Stimulated activated naive CD8-positive, alpha-beta T cell treated with anti-CD3 and anti-CD28 coated beads, Interleukin-15, amount 100 ng/mL, for 72 hours (primary cell): ENCODE measurements at regions not wholly inside any gene's neighbourhood (a gene's known extent, or its start where the extent isn't known, plus 50 kb on each side); places are given as distances from the start of the nearest gene placed in this dataset.

ENCODE experiments used
- ATAC-seq: fragments of 150-1000 bp; cut with Tn5 transposase; 2 replicates; pipeline ENCODE4 v1.10.0; 2021; ENCODE audit warnings: mild to moderate bottlenecking, moderate library complexity
- DNase-seq, 2 donors: peaks; one replicate each; pipeline ENCODE4 v3.0.0; 2021 to 2022
- H3K27ac Mint-ChIP-seq, 2 donors: one replicate each; pipeline ENCODE4 v1.8.0; 2022; ENCODE audit warnings: mild to moderate bottlenecking in 2 of 2, mixed read lengths in 2 of 2, moderate library complexity in 2 of 2
- H3K27me3 Mint-ChIP-seq: one replicate; pipeline ENCODE4 v1.8.0; 2022; ENCODE audit warnings: mixed read lengths
- H3K4me1 Mint-ChIP-seq: one replicate; pipeline ENCODE4 v1.8.0; 2022; ENCODE audit warnings: mild to moderate bottlenecking, mixed read lengths
- H3K4me3 Mint-ChIP-seq, 2 donors: one replicate each; pipeline ENCODE4 v1.8.0; 2022; ENCODE audit warnings: mild to moderate bottlenecking in 2 of 2, mixed read lengths in 2 of 2, moderate library complexity in 1 of 2
- H3K9me3 Mint-ChIP-seq, 2 donors: one replicate each; pipeline ENCODE4 v1.8.0; 2022; ENCODE audit warnings: mixed read lengths in 2 of 2

GRCh38 chr4:130329036-130329435 is 1233.1 kb downstream of the C4orf33 start:
- no peak overlapping the region for H3K27ac Mint-ChIP-seq
- no peak overlapping the region for H3K4me3 Mint-ChIP-seq
- DNase-seq, result no peak
- no peak for ATAC-seq
- no peaks in the 10 kb centered on the region for H3K4me1 Mint-ChIP-seq
- no peaks in the 10 kb centered on the region for H3K9me3 Mint-ChIP-seq
- no peaks in the 10 kb centered on the region for H3K27me3 Mint-ChIP-seq

- no peak overlapping the region for H3K27ac Mint-ChIP-seq
- no peaks in the 10 kb centered on the region for H3K27me3 Mint-ChIP-seq
- H3K9me3 Mint-ChIP-seq, result peaks cover 0 to 11% of the 10 kb centered on the region in 2 donors
- H3K4me3 Mint-ChIP-seq, result no peak overlapping the region
- no peaks in the 10 kb centered on the region for H3K4me1 Mint-ChIP-seq
- ATAC-seq (no peak), DNase-seq (no peak)
Measured at GRCh38 chr4:130333241-130333759, 1237.3 kb downstream of the C4orf33 start.

- H3K27ac Mint-ChIP-seq, result no peak overlapping the region
- ATAC-seq (no peak), DNase-seq (no peak)
- peaks cover 0 to 11% of the 10 kb centered on the region in 2 donors for H3K9me3 Mint-ChIP-seq
- H3K27me3 Mint-ChIP-seq, result no peaks in the 10 kb centered on the region
- H3K4me1 Mint-ChIP-seq, result no peaks in the 10 kb centered on the region
- no peak overlapping the region for H3K4me3 Mint-ChIP-seq
Measured at GRCh38 chr4:130335417-130336194, 1239.7 kb downstream of the C4orf33 start.

- ATAC-seq (peak; percentile 40), DNase-seq (no peak)
- Mint-ChIP-seq H3K4me1 (no peaks in the 10 kb centered on the region), H3K27me3 (no peaks in the 10 kb centered on the region), H3K4me3 (no peak overlapping the region), H3K27ac (no peak overlapping the region), H3K9me3 (peaks cover 0 to 11% of the 10 kb centered on the region in 2 donors)
Measured at GRCh38 chr4:130336585-130337217, 1240.7 kb downstream of the C4orf33 start.

- H3K9me3 Mint-ChIP-seq, result peaks cover 0 to 11% of the 10 kb centered on the region in 2 donors
Measured at GRCh38 chr4:130338851-130339250, 1242.9 kb downstream of the C4orf33 start.

GRCh38 chr4:130349745-130350144 is 1253.8 kb downstream of the C4orf33 start:
- Mint-ChIP-seq H3K27me3 (no peaks in the 10 kb centered on the region), H3K4me1 (no peaks in the 10 kb centered on the region), H3K9me3 (peaks cover 0 to 5% of the 10 kb centered on the region in 2 donors), H3K27ac (no peak overlapping the region), H3K4me3 (no peak overlapping the region)
- DNase-seq (no peak), ATAC-seq (peak; percentile 15)

More at GRCh38 chr4:130338851-130339250, 1242.9 kb downstream of the C4orf33 start:
- no peak for ATAC-seq
- Mint-ChIP-seq H3K27ac (peak overlapping the region in 1 of 2 donors; percentile 66), H3K4me1 (no peaks in the 10 kb centered on the region), H3K4me3 (no peak overlapping the region), H3K27me3 (no peaks in the 10 kb centered on the region)
- DNase-seq, result no peak

DNA sequence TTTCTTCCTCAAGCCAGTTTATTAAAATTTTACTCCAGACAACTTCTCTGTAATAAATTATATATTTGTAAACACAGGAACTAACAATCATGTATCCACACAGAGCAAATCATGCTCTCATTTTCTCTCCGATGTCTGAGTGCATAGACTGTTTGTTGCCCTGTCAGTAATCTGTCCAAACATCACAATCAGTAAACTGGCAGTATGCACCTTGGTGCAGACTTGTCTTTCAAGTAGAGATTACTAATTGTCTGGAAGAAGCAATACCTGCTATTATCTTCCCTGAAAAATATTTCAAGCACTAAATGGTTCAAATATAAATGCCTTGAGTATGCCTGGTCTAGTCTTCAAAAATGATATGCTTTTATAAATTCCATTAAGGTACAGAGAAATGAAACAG is 1260.9 kb downstream of the C4orf33 start:
- no peak overlapping the region for H3K4me3 Mint-ChIP-seq
- no peaks in the 10 kb centered on the region for H3K27me3 Mint-ChIP-seq
- no peak for DNase-seq
- H3K27ac Mint-ChIP-seq, result no peak overlapping the region
- ATAC-seq, result no peak
- H3K4me1 Mint-ChIP-seq, result no peaks in the 10 kb centered on the region
- no peaks in the 10 kb centered on the region for H3K9me3 Mint-ChIP-seq

GRCh38 chr4:130359542-130359941 is 1263.6 kb downstream of the C4orf33 start:
- no peak for DNase-seq
- no peaks in the 10 kb centered on the region for H3K9me3 Mint-ChIP-seq
- no peak overlapping the region for H3K4me3 Mint-ChIP-seq

DNA sequence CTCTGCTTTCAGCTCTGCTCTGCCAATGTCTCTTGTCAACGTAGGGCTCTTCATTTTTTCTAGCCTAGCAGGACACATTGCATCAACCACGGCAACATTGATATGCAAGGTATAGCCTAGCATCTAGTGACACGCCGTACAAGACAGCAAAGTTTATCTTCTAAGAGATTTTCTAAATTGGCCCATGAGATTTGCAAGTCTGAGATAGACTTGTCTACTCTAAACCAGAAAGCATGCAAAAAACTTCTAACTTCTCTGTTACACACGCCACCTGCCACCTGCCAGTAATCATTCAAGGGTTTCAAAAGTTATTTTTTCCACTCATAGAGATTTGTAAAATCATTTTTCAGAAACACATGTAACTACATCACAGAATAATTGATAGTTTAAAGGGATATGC is 1265.7 kb downstream of the C4orf33 start:
- DNase-seq (no peak), ATAC-seq (no peak)
- Mint-ChIP-seq H3K27ac (no peak overlapping the region), H3K4me3 (no peak overlapping the region), H3K27me3 (no peaks in the 10 kb centered on the region), H3K4me1 (no peaks in the 10 kb centered on the region), H3K9me3 (peaks cover 0 to 3% of the 10 kb centered on the region in 2 donors)

More at GRCh38 chr4:130359542-130359941, 1263.6 kb downstream of the C4orf33 start:
- no peak for ATAC-seq
- Mint-ChIP-seq H3K27ac (no peak overlapping the region), H3K27me3 (no peaks in the 10 kb centered on the region), H3K4me1 (no peaks in the 10 kb centered on the region)

- ATAC-seq, result no peak
Measured at GRCh38 chr4:130368668-130369067, 1272.7 kb downstream of the C4orf33 start.

GRCh38 chr4:130393231-130393630 is 1297.3 kb downstream of the C4orf33 start:
- H3K27ac Mint-ChIP-seq, result no peak overlapping the region
- no peaks in the 10 kb centered on the region for H3K27me3 Mint-ChIP-seq
- H3K9me3 Mint-ChIP-seq, result peaks cover 4 to 5% of the 10 kb centered on the region in 2 donors
- H3K4me3 Mint-ChIP-seq, result no peak overlapping the region
- ATAC-seq (no peak), DNase-seq (no peak)
- H3K4me1 Mint-ChIP-seq, result no peaks in the 10 kb centered on the region

More at GRCh38 chr4:130368668-130369067, 1272.7 kb downstream of the C4orf33 start:
- H3K27ac Mint-ChIP-seq, result no peak overlapping the region
- H3K9me3 Mint-ChIP-seq, result peaks cover 0 to 5% of the 10 kb centered on the region in 2 donors
- no peak for DNase-seq
- no peaks in the 10 kb centered on the region for H3K27me3 Mint-ChIP-seq
- H3K4me3 Mint-ChIP-seq, result no peak overlapping the region
- H3K4me1 Mint-ChIP-seq, result no peaks in the 10 kb centered on the region

GRCh38 chr4:130393642-130394041 is 1297.7 kb downstream of the C4orf33 start:
- Mint-ChIP-seq H3K27me3 (no peaks in the 10 kb centered on the region), H3K4me1 (no peaks in the 10 kb centered on the region), H3K4me3 (no peak overlapping the region), H3K27ac (no peak overlapping the region), H3K9me3 (peaks cover 4 to 5% of the 10 kb centered on the region in 2 donors)
- DNase-seq, result no peak
- no peak for ATAC-seq

DNA sequence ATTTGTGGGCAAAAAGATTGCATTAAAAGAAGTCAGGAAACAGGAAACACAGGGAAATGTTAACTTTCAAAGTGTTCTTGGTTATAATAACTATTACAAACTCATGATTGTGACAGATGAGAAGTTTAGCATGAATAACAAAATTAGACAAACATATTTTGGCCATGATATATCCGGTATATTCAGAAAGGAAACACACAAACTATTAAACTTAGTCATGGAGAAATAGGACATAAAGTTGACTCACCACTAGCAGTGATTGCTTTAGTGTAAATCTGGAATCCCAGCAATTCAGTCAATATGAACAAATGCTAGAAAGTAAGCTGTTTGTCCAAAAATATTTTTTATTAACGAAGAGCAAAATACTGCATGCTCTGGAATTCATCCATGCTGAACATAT is 1299.9 kb downstream of the C4orf33 start:
- DNase-seq (no peak), ATAC-seq (no peak)
- no peaks in the 10 kb centered on the region for H3K27me3 Mint-ChIP-seq
- H3K4me1 Mint-ChIP-seq, result no peaks in the 10 kb centered on the region
- H3K9me3 Mint-ChIP-seq, result peaks cover 11 to 16% of the 10 kb centered on the region in 2 donors
- H3K27ac Mint-ChIP-seq, result no peak overlapping the region
- H3K4me3 Mint-ChIP-seq, result no peak overlapping the region

DNA sequence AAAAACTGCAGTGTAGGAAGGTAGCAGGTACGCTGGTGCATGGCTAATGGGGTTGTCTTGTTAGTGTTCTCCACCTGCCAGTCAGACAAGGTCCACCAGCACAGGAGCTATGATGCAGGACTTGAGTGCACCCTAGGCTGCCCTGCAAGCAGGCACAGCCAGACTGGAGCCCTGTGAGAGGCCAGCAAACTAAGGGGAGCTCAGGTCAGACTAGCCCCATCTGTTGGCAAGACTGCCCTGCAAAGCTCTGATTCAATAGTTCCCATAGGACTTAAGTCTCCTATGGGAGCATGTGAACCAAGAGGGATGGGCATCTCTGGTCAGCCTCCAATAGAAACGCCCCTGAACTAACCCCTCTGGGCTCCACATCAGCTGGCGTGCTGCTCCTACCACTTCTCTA is 1307.3 kb downstream of the C4orf33 start:
- ATAC-seq, result no peak
- no peak overlapping the region for H3K4me3 Mint-ChIP-seq
- H3K27ac Mint-ChIP-seq, result no peak overlapping the region
- H3K27me3 Mint-ChIP-seq, result no peaks in the 10 kb centered on the region
- no peak for DNase-seq
- H3K4me1 Mint-ChIP-seq, result no peaks in the 10 kb centered on the region
- peaks cover 7 to 21% of the 10 kb centered on the region in 2 donors for H3K9me3 Mint-ChIP-seq

DNA sequence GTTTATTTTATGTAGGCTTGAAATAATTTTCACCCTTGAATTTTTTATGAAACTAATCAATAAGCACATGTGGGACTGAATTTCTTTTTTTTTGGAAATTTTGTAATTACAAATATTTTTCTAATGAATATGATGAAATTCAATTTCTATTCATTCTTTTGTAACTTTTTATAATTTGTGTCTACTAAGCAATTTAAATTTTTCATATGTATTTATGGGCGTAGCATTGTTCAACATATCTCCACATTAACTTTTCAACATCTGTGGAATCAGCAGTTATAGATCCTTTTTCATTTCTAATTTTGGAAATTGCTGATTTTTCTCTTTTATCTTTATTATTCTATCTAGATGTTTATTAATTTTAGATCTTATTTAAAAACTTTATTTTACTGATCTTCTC is 1320.3 kb downstream of the C4orf33 start:
- Mint-ChIP-seq H3K9me3 (peaks cover 0 to 7% of the 10 kb centered on the region in 2 donors), H3K4me1 (no peaks in the 10 kb centered on the region), H3K27ac (no peak overlapping the region), H3K27me3 (no peaks in the 10 kb centered on the region), H3K4me3 (no peak overlapping the region)
- DNase-seq (no peak), ATAC-seq (no peak)
